Hematopoietic multipotent progenitor cell treated with erythropoietin and hydrocortisone succinate and interleukin-3 and kit ligand, for 8 days (in vitro differentiated cells): ENCODE measurements at regions not wholly inside any gene's neighbourhood (a gene's known extent, or its start where the extent isn't known, plus 50 kb on each side); places are given as distances from the start of the nearest gene placed in this dataset.

Experiments
- DNase-seq: peaks from one replicate; pipeline ENCODE4 v3.0.0-alpha.2; 2015

- DNase-seq, result no peak
These were observed 248.8 kb upstream of the ADAMTS9 start for GRCh38 chr3:64936556-64936955.

- DNase-seq, result no peak
These were observed 248.2 kb upstream of the ADAMTS9 start for GRCh38 chr3:64935971-64936370.

GRCh38 chr3:64932666-64933342 lies 245.0 kb upstream of the ADAMTS9 start:
- DNase-seq, result no peak

GRCh38 chr3:64932016-64932518 lies 244.3 kb upstream of the ADAMTS9 start:
- DNase-seq, result no peak

- DNase-seq, result no peak
These were observed 243.1 kb upstream of the ADAMTS9 start for GRCh38 chr3:64930891-64931290.

- no peak for DNase-seq
These were observed 240.9 kb upstream of the ADAMTS9 start for GRCh38 chr3:64928683-64929082.

- DNase-seq, result no peak
These were observed 239.9 kb upstream of the ADAMTS9 start for GRCh38 chr3:64927689-64928088.

GRCh38 chr3:64925575-64925974 lies 237.8 kb upstream of the ADAMTS9 start:
- no peak for DNase-seq

- no peak for DNase-seq
These were observed 237.2 kb upstream of the ADAMTS9 start for GRCh38 chr3:64924961-64925360.

GRCh38 chr3:64922213-64922612 lies 234.4 kb upstream of the ADAMTS9 start:
- DNase-seq, result no peak

GRCh38 chr3:64921281-64922065 lies 233.7 kb upstream of the ADAMTS9 start:
- DNase-seq, result no peak

- no peak for DNase-seq
These were observed 232.1 kb upstream of the ADAMTS9 start for GRCh38 chr3:64919934-64920333.

- peak; percentile 10 for DNase-seq
These were observed 231.2 kb upstream of the ADAMTS9 start for GRCh38 chr3:64918989-64919388.

GRCh38 chr3:64917914-64918453 lies 230.2 kb upstream of the ADAMTS9 start:
- peak; percentile 40 for DNase-seq

GRCh38 chr3:64916937-64917336 lies 229.1 kb upstream of the ADAMTS9 start:
- no peak for DNase-seq

GRCh38 chr3:64916192-64916798 lies 228.5 kb upstream of the ADAMTS9 start:
- no peak for DNase-seq

GRCh38 chr3:64915778-64916177 lies 228.0 kb upstream of the ADAMTS9 start:
- DNase-seq, result no peak

- DNase-seq, result no peak
These were observed 225.7 kb upstream of the ADAMTS9 start for GRCh38 chr3:64913515-64913914.

GRCh38 chr3:64911138-64911537 lies 223.3 kb upstream of the ADAMTS9 start:
- DNase-seq, result no peak

GRCh38 chr3:64909757-64910467 lies 222.1 kb upstream of the ADAMTS9 start:
- DNase-seq, result no peak

GRCh38 chr3:64909011-64909410 lies 221.2 kb upstream of the ADAMTS9 start:
- no peak for DNase-seq

- DNase-seq, result no peak
These were observed 220.5 kb upstream of the ADAMTS9 start for GRCh38 chr3:64908251-64908685.

- no peak for DNase-seq
These were observed 218.2 kb upstream of the ADAMTS9 start for GRCh38 chr3:64905906-64906410.
